GM19239 (cell line): ENCODE measurements at regions not wholly inside any gene's neighbourhood (a gene's known extent, or its start where the extent isn't known, plus 50 kb on each side); places are given as distances from the start of the nearest gene placed in this dataset.
"Not testable (repeated sequence)": the region's sequence is repeated elsewhere in the genome, so short reads cannot be mapped to it uniquely, and the experiment has no call there.

ENCODE experiments used
- DNase-seq: peaks from one replicate; pipeline ENCODE4 v3.0.0; 2011; ENCODE audit warnings: low spot score; ENCODE audit not compliant: insufficient read length
- FAIRE-seq: peaks from 2 replicates; lab custom pipeline; 2011; peaks lifted over from hg19 to GRCh38; lab: Jason Lieb, UNC

DNA sequence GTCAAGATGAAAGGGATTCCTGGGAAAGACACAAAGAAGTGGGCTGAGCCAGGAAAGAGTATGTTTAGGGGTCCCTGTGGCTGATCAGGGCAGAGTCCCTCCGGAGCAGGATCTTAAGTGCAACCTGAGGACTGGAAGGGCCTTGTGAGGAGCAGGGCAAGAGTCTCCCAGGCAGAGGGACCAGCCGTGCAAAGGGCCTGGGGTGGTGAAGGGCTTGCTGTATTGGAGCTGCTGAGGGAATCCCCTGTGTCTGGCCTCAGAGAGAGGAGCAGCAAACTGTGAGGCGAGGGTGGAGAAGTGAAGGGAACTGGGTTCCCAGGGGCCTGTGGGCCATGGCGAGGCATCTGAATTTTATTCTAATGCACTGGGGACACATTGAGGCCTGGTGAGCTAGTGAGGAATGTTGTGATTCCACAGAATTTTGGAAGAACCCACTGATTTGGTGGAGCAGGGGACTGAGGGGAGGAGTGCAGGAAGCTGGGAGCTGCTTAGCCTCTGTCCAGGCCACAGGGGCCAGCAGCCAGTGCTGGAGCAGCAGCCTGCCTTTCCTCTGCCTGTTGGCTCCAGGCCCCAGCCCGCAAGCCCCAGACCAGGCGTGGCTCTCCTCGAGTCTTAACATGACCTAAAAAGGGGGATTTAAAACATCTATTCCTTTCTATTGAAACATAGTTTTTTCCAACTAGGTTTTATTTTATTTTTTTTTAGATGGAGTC lies 138.4 kb upstream of the IGFBP3 start:
- DNase-seq (no peak), FAIRE-seq (no peak)

DNA sequence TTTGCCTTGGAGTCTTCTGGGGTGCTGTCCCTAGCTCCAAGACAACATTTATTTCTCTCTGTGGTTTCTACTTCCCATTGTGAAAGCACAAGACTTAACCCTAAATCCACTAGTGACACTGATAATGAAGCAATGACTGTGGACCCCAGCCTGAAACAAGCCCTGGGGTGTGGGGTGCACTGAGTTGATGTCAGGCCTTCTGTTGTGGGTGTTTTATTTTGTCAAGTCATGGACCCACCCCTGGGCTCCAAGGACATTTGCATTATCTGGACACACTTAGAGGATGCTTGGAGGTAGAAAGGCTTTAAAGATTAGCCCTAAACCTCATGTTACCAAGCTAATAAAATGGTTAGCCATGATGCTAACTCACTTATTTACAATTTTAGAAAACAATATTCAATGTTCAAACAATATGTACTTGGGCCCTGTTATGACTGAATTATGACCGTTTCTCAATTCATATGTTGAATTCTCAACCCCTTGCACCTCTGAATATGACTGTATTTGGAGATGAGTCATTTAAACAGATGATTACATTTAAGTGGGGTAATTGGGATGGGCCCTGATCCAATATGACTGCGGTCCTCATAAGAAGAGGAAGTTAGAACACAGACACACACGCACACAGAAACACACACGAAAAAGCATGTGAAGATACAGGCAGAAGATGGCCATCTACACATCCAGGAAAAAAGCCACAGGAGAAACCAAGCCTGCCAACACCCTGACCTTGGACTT lies 137.2 kb upstream of the IGFBP3 start:
- DNase-seq (no peak), FAIRE-seq (no peak)

DNA sequence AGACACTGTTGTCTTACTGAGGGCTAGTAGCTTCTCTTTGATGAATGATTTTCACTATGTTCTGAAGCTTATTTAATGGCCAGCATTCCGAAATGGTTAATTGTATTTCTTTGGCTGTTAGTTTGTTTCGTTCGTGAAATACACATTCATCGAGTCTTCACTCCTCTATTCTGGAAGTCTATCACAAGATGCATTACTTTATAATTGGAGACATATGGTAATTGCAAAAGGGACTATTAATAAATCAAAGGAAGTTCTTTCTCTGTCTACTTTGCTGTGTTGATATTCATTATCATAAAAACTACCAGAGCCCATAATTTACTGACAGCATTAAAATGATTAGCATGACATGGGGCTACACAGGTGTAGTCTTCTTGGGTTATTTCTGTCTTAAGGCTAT lies 133.8 kb upstream of the IGFBP3 start:
- DNase-seq (no peak), FAIRE-seq (no peak)

DNA sequence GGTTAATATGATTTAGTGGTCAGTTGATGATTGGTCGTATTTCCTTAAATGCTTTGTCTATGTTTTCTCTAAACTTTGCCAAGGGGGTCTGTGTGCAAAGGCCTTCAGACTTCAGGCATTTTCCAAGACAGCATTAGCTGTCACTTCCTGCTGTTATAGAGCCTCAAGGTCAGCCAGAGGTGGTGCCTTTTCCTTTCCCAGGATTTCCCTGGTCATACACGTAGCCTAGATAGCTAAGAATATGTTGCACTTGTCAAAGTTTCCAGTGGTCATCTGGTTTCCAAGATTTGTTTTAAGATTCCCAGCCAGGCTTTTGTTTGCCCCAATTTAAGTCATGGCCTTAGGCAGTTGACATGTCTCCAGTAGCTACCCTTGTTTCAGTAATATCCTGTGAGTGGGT lies 133.2 kb upstream of the IGFBP3 start:
- FAIRE-seq, result no peak
- no peak for DNase-seq

DNA sequence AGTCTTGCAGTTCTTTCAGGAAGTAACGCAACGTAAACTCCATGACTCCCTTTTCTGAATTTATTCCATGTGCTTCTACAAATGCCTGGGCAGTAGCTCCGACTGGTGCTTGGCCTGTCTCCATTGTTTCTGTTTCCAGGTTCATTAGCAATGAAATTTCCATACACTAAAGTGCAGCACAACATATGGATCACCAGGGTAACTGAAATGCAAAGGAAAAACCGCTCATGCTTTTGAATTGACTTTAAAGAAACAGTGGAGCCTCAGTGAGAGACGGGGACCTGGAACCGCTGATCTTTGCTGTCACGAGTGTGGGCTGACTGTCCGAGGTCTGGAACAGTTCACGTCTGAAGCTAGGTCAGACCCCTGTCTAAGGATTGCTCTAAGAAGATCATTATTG lies 126.5 kb upstream of the IGFBP3 start:
- DNase-seq (no peak), FAIRE-seq (no peak)

DNA sequence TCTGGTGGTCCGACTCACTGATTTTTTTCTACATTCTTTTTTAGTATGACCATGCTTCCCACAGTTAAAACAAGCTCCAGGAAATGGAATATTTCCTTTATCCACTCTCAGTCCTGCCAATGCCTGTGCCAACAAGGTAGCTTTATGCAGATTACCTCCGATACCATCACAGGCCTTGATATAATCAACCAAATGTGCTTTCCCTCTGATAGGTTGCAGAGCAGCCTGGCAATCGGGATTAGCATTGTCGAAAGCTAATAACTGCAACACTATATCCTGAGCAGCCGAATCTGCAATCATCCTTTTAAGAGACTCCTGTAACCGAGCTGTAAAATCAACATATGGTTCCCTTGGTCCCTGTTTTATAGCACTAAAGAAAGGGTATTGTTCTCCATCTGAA lies 122.3 kb upstream of the IGFBP3 start:
- FAIRE-seq, DNase-seq: not testable (repeated sequence)

DNA sequence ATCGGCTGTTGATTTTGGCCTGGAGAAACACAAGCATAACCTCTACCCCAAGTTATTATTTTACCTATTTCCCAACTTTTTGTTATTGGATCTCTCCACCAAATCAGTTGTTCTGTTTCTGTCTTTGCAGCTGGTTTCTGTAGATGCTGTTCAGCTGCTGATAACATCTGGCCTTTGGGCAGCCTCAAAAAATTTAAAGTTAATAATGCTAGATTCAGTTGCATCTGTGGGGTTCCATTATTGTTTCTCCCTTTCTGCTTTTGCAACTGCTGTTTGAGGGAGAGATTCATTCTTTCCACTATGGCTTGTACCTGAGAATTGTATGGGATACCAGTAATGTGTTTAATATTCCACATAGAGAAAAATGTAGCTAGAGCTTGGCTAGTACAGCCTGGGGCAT lies 118.7 kb upstream of the IGFBP3 start:
- not testable (repeated sequence) for DNase-seq, FAIRE-seq

DNA sequence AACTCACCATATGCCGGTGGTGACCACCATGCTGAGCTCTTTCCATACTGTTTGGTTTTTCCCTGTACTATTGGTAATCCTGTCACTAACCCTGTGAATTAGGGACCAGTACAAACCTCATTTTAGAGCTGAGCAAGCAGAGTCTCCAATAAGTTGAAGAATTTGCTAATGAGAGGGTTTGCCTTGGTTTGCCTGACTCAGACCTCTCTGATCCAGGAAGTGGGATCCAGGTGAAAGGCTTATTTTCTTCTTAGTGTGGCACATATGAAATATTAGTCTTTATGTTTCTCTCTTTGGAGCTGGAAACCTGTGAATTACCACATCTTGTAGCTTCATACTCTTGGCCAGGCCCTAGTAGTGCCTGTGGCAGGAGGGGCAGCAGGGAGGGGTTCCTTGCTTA lies 114.1 kb upstream of the IGFBP3 start:
- FAIRE-seq (no peak), DNase-seq (no peak)

DNA sequence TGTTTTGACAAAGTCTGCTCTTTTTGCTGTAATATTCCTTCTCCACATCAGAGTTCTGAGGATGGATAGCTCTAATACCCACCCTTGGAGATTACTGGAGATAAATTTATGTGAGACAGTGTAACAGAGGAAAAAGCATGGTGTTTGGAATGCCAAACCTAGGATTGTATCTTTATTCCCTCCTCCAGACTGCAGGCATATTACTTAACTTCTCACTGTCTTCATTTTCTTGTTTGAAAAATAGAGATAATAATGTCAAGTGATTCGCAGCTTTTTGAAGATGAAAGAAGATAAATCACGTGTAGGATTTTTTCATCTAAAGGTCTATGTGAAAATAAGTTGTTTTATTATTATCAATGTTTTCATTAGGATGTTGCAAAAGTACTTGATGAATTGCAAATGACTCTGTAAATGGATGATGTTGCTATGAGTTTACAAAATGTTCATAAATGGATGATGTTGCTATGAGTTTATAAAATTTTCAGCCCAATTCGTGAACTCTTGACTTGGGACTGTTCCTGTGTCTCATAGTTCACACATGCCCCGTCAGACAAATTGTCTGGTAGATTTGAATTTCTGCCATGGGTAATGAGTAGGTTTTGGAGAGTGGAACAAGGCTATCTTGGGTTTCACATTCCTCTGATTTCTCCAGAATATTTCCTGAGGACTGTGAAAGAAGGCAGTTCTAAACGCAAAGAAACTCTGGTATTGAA lies 113.1 kb upstream of the IGFBP3 start:
- FAIRE-seq, result no peak
- DNase-seq, result no peak

DNA sequence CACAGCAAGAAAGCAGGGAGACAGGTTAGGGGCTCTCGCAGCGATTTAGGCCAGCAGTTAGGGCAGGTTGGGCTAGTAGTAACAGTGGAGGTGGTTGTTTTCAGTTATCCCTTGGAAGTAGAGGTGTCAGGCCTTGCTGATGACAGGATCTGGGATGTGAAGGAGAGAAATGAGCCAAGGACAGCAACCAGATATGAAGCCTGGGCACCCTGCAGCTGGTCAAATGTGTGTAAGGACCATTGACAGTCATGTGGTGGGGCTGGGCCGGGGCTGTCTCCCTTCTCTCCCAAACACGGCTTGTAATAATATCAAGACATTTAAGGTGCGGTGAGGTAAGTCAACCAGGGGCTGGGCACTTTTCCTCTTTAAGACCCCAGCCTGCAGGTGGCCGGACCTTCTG lies 112.5 kb upstream of the IGFBP3 start:
- no peak for DNase-seq
- no peak for FAIRE-seq

DNA sequence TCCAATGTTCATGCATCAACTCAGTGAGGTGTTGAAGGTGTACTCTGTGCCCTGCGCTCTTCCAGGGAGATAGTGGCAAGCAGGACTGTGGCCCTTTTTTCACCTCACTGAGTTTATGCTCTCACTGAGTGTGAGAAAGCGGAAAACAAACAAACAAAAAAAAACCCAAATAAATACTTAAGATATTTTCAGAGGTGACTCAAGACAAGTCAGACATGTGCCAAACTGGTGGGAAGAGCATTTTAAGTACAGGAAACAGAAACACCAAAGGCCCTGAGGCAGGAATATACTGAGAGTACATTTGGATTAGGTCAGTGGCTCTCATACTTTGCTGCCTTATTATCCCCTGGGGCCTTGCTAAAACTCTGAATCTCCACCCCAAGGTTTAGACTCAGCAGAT lies 111.9 kb upstream of the IGFBP3 start:
- no peak for FAIRE-seq
- no peak for DNase-seq

DNA sequence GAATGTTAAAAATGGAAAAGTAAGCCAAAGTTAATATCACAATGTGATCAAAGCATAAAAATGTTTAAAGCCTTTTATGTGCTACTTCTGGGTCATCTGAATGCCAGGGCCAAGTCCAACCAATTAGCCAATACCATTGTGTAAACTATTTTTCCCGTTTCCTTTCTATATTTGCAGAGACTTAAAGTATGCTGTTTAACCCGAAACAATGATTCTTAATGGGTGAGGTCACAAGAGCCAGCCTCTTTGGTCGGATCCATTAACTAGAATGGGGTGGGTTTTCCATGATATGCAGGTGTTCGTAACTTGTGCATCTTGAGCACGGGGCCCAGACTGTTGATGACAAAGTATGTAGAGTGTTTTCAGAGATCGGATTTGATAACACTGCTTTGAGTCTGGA lies 111.3 kb upstream of the IGFBP3 start:
- FAIRE-seq, result no peak
- no peak for DNase-seq

DNA sequence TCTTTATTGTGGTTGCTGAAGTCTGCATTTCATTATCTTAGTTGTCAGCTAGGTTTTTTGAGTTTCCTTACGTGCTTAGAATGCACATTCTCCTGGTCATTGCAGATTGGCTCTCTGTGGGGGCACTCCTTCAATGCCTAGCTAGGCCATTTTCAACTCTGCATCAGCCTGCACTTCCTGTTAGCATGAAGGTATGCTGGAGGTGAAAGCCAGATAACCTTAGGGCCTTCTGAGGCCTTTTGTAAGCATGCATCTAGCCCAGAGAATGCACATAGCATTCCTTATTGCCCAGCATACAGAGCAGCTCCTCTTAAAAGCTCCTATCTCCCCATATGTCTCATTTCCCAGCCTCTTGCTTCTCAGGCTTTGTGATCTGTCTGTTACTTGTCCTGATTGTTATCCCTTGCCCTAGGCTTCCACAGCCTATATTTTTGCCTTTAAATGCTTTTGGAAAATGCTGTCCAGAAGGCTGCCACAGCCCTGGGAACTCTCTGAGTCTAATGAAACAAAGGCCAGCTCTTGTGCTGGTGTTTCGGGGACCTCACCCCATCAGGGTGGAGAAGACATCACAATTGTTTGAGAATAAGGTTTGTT lies 108.1 kb upstream of the IGFBP3 start:
- FAIRE-seq (no peak), DNase-seq (no peak)

DNA sequence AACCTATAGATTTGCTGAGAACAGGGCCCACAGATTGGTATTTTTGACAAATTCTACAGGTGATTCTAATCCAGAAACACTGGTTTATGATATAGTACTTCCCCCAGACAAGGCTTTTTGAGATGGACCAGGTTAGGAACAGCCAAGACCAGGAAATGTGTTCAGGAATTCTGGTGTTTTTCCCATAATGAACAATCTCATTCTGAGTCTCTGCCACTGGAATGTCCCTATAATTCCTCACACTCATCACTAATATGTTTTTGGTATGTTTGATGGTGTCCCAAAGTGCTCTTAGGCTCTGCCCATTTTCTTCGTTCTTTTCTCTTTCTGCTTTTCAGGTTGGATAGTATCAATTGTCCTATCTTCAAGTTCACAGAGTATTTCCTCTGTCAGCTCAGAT lies 107.2 kb upstream of the IGFBP3 start:
- DNase-seq (no peak), FAIRE-seq (no peak)

DNA sequence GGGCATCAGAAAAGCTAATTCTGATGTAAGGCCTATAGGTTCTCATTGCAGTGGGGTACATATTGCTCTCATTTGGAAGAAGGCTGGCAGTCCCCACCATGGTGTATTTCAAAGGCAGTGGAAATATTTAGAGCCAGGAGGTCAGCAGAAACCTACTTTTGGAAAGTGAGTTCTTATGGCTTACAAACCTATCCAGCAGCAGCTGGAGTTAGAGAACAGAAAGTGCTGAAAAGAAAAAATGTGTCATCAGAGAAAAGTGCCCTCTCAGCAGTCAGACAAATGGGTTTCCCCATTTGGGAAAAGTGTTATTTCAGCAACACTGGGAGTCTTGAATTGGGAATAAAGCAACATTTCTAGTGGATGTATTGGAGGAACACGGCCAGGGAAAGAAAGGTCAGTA lies 105.7 kb upstream of the IGFBP3 start:
- FAIRE-seq (no peak), DNase-seq (no peak)

DNA sequence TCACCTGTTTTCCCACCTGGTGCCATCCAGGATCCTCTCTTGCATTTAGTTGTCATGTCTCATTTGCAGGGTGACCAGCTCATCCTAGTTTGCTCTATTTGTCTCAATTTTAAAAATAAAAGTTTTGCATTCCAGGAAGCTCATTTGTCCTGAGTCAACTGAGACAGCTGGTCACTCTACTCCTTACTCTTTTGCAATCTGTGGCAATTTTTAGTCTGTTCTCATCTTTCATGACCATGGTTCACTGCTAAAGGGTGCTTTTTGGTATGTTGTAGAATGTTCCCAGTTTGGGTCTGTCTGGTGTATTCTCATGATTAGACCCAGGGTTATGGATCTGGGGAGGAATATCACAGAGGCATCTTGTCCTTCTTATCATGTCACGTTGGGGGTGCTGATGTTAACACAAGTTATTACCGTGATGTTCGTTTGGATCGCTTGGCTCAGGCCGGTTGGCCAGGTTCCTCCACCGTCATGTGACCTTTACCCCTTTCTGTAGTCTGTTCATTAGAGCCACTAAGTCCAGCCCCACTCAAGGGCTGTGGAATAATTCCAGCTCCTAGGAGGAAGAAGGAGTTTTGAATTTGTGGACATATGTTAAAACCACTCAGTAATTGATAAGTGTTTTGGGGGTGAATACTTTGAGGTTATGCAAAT lies 103.3 kb upstream of the IGFBP3 start:
- FAIRE-seq, result no peak
- no peak for DNase-seq

DNA sequence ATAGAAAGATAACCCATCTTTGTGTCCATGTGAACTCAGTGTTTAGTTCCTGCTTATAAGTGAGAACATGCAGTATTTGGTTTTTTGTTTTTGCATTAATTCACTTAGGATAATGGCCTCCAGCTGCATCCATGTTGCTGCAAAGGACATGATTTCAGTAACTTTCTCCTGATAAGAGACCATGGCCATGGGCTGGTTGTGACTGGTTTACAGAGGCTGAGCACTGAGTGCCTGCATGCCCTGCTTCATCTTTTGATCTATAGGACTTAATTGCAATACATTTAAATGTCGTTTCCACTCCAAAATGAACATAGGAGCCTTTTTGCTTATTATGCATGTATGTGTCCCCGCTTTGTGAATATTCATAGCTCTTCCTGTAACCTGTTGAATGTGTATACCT lies 101.3 kb upstream of the IGFBP3 start:
- FAIRE-seq (no peak), DNase-seq (no peak)

DNA sequence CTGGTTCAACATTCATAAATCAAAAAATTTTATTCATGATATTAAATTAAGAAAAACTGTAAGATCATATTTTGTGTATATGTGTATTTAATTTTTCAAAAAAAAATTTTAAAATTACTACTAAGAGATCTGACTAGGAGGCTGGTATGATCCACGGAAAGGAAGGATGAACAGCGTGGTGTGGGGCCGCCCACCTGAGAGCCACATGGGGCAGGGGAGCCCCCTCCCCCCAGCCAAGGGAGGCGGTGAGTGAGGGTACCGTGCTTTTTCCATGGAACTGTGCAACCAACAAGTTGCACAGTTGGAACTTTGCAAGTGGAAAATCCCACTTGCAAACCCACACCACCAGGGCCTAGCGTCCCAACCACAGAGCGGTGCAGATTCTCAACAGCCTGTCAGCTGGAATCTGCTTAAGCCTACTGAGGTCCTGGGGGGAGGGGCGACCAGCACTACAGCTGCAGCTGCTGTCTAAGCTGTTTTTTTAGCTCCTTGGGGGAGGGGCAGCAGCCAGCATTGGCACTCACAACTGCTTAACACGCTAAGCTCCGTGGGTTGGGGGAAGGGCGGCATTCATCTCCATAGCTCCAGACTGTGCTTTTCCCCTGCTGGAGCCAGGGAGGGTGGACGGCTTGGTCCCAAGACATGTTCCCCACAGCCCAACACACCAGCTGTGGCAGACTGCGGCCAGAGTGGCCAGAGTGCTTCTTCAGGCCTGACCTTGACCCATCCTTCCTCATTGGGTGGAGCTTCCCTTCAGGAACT lies 94.2 kb upstream of the IGFBP3 start:
- FAIRE-seq (no peak), DNase-seq (no peak)

DNA sequence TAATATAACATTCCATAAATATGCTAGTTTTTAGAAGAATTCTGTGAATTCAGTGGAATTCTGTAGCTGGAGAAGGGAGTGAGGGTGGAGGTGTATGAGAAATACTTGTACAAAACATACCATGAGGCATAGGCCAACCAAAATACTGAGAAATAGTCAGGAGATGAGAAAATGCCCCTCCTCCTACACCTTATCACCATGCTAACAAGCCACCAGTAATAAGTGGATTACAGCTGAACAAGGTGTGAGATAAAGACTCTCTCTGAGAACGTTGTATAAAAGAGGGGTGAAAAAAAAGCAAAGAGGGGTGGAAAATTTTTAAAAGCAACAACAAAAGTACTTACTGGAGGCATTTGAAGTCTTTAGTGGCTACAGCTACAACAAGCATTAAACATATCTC lies 90.4 kb upstream of the IGFBP3 start:
- DNase-seq (no peak), FAIRE-seq (no peak)

DNA sequence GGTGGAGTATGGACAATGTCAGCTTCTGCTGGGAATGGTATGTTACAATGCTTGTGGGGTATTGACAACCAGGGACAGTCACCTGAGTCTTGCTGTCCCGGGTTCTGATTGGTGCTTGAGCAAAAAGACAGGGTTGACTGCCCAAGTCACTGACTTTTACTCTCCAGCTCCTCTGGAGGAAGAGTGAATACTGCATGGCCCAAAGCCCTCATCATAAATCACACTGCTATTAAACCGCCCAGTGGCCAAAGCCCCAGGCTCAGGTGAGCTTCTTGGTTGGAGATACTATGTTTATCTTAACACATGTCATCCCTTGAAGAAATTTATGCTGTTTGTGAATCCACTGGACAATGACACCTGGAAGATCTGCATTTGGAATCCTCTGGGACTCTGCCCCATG lies 90.0 kb upstream of the IGFBP3 start:
- DNase-seq, result no peak

More for the DNA sequence above, 90.0 kb upstream of the IGFBP3 start:
- no peak for FAIRE-seq
